Natural killer cell (primary cell): ENCODE measurements at regions not wholly inside any gene's neighbourhood (a gene's known extent, or its start where the extent isn't known, plus 50 kb on each side); places are given as distances from the start of the nearest gene placed in this dataset.

ENCODE experiments used
- ATAC-seq, 3 donors: fragments of 150-1000 bp in 2 of 3; fragments of 200-7000 bp in 1 of 3; cut with Tn5 transposase; 1 replicate in 1 of 3; 2 replicates in 2 of 3; pipeline ENCODE4 v1.10.0; 2021; ENCODE audit warnings: mild to moderate bottlenecking in 2 of 3, moderate library complexity in 2 of 3
- DNase-seq, 2 donors: peaks; one replicate each; pipeline versions ENCODE4 v3.0.0 to v3.0.0-alpha.2; 2013 to 2021; ENCODE audit warnings: mixed read lengths in 1 of 2
- H3K27ac ChIP-seq: one replicate; pipeline ENCODE4 v1.5.1; 2013; ENCODE audit warnings: mild to moderate bottlenecking, low read length
- H3K27me3 ChIP-seq: one replicate; pipeline ENCODE4 v1.6.1; 2013; ENCODE audit warnings: low read length; ENCODE audit not compliant: control insufficient read depth, insufficient read depth
- H3K36me3 ChIP-seq: one replicate; pipeline ENCODE4 v1.6.1; 2013; ENCODE audit warnings: low read length; ENCODE audit not compliant: control insufficient read depth, insufficient read depth
- H3K4me1 ChIP-seq: one replicate; pipeline ENCODE4 v1.6.1; 2013; ENCODE audit warnings: low read length; ENCODE audit not compliant: control insufficient read depth, insufficient read depth
- H3K4me3 ChIP-seq: one replicate; pipeline ENCODE4 v1.5.1; 2013; ENCODE audit warnings: low read length
- H3K9me3 ChIP-seq: one replicate; pipeline ENCODE4 v1.6.1; 2013; ENCODE audit warnings: low read length; ENCODE audit not compliant: control insufficient read depth, insufficient read depth
- H3K27ac Mint-ChIP-seq, 2 donors: one replicate each; pipeline ENCODE4 v1.8.0; 2022; ENCODE audit warnings: mild to moderate bottlenecking in 2 of 2, mixed read lengths in 2 of 2, moderate library complexity in 1 of 2
- H3K27me3 Mint-ChIP-seq, 2 donors: one replicate each; pipeline ENCODE4 v1.8.0; 2022; ENCODE audit warnings: low read depth in 2 of 2, mixed read lengths in 2 of 2
- H3K36me3 Mint-ChIP-seq: one replicate; pipeline ENCODE4 v1.8.0; 2022; ENCODE audit warnings: mixed read lengths
- H3K4me1 Mint-ChIP-seq, 2 donors: one replicate each; pipeline ENCODE4 v1.8.0; 2022; ENCODE audit warnings: mixed read lengths in 2 of 2
- H3K4me3 Mint-ChIP-seq: one replicate; pipeline ENCODE4 v1.8.0; 2022; ENCODE audit warnings: mild to moderate bottlenecking, moderate library complexity, mixed read lengths
- H3K9me3 Mint-ChIP-seq, 2 donors: one replicate each; pipeline ENCODE4 v1.8.0; 2022; ENCODE audit warnings: mixed read lengths in 2 of 2
- WGBS: methylation state at CpG from one replicate; pipeline ENCODE4 v1.1.7; 2013; ENCODE audit warnings: missing lambda C conversion rate; ENCODE audit not compliant: insufficient coverage; 5-methylcytosine and 5-hydroxymethylcytosine counted together
- intact Hi-C: fragments of 100-400 bp; cut with micrococcal nuclease; formaldehyde crosslinking; loops from one replicate; pipeline ENCODE4 v1.14.2; 2022
- TF ChIP-seq, protein P1 (sequence below): fragments of 200-600 bp; IDR thresholded peaks from one replicate; pipeline ENCODE4 v1.8.0; 2022; ENCODE audit warnings: antibody characterized with exemption

GRCh38 chr1:96880626-96881025 lies 159.0 kb downstream of the PTBP2 start:
- H3K4me1 ChIP-seq, result no peaks in the 10 kb centered on the region
- no peak overlapping the region for H3K4me3 Mint-ChIP-seq
- intact Hi-C loops, result no loop called here
- no peak overlapping the region for H3K4me3 ChIP-seq
- ATAC-seq, result no peak
- H3K36me3 Mint-ChIP-seq, result no peaks in the 10 kb centered on the region
- DNase-seq, result no peak
- peaks cover 5 to 10% of the 10 kb centered on the region in 2 donors for H3K9me3 Mint-ChIP-seq
- H3K36me3 ChIP-seq, result no peaks in the 10 kb centered on the region
- TF ChIP-seq, protein P1, sequence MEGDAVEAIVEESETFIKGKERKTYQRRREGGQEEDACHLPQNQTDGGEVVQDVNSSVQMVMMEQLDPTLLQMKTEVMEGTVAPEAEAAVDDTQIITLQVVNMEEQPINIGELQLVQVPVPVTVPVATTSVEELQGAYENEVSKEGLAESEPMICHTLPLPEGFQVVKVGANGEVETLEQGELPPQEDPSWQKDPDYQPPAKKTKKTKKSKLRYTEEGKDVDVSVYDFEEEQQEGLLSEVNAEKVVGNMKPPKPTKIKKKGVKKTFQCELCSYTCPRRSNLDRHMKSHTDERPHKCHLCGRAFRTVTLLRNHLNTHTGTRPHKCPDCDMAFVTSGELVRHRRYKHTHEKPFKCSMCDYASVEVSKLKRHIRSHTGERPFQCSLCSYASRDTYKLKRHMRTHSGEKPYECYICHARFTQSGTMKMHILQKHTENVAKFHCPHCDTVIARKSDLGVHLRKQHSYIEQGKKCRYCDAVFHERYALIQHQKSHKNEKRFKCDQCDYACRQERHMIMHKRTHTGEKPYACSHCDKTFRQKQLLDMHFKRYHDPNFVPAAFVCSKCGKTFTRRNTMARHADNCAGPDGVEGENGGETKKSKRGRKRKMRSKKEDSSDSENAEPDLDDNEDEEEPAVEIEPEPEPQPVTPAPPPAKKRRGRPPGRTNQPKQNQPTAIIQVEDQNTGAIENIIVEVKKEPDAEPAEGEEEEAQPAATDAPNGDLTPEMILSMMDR, result no peak
- H3K4me1 Mint-ChIP-seq, result no peaks in the 10 kb centered on the region
- H3K27ac Mint-ChIP-seq, result no peak overlapping the region
- H3K9me3 ChIP-seq, result no peaks in the 10 kb centered on the region
- no peaks in the 10 kb centered on the region for H3K27me3 ChIP-seq
- no peaks in the 10 kb centered on the region for H3K27me3 Mint-ChIP-seq
- H3K27ac ChIP-seq, result no peak overlapping the region

DNA sequence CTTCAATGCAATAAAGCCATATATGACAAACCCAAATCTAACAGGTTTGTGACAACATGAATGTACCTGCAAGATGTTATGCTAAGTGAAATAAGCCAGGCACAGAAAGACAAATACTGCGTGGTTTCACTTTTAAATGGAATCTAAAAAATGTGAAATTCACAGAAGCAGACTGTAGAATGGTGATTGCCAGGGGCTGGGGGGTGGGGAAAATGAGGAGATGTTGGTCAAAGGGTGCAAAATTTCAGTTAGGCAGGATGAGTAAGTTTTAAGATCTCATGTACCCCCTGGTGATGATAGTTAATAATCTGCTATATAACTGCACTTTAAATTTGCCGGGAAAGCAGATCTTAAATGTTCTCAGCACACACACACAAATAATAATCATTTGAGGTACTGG lies 160.5 kb downstream of the PTBP2 start:
- no peak for ATAC-seq
- no peaks in the 10 kb centered on the region for H3K4me1 Mint-ChIP-seq
- peaks cover 8 to 14% of the 10 kb centered on the region in 2 donors for H3K9me3 Mint-ChIP-seq

DNA sequence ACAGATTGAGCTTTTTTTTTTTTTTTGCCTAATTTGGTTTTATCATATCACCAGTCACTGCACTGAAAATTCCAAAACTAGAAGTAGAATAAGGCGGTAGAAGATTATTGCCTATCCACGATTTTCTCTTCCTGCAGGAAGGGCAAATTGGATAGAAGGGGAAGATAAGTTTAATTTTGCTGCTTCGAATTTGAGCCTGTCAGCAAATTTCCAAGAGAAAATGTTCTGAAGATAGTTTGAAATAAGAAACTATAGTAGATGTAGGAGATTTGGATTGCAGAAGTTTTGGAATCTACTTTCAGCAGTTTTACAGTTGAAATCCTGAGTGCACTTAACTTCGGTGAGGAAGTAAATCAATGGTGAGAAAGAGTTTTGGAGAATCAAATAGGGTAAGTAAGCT lies 164.9 kb downstream of the PTBP2 start:
- H3K9me3 Mint-ChIP-seq, result peaks cover 7 to 8% of the 10 kb centered on the region in 2 donors

More for the DNA sequence above, 160.5 kb downstream of the PTBP2 start:
- Mint-ChIP-seq H3K36me3 (no peaks in the 10 kb centered on the region), H3K27ac (no peak overlapping the region), H3K4me3 (no peak overlapping the region), H3K27me3 (no peaks in the 10 kb centered on the region)
- no peak for DNase-seq
- no peaks in the 10 kb centered on the region for H3K36me3 ChIP-seq
- no peaks in the 10 kb centered on the region for H3K9me3 ChIP-seq
- no peaks in the 10 kb centered on the region for H3K4me1 ChIP-seq
- intact Hi-C loops, result no loop called here
- TF ChIP-seq, protein P1, result no peak
- H3K27ac ChIP-seq, result no peak overlapping the region
- WGBS, result 85% methylated on average over 1 of the region's 2 CpGs
- no peak overlapping the region for H3K4me3 ChIP-seq
- H3K27me3 ChIP-seq, result no peaks in the 10 kb centered on the region

GRCh38 chr1:96887501-96887900 lies 165.9 kb downstream of the PTBP2 start:
- Mint-ChIP-seq H3K27ac (no peak overlapping the region), H3K4me3 (no peak overlapping the region), H3K27me3 (no peaks in the 10 kb centered on the region), H3K9me3 (peaks cover 9 to 12% of the 10 kb centered on the region in 2 donors), H3K4me1 (no peaks in the 10 kb centered on the region), H3K36me3 (no peaks in the 10 kb centered on the region)
- H3K9me3 ChIP-seq, result no peaks in the 10 kb centered on the region
- intact Hi-C loops, result no loop called here
- ATAC-seq, result no peak
- no peaks in the 10 kb centered on the region for H3K27me3 ChIP-seq
- no peaks in the 10 kb centered on the region for H3K36me3 ChIP-seq
- H3K27ac ChIP-seq, result no peak overlapping the region
- WGBS, result no CpG with 5 or more reads among the region's 1 CpG
- H3K4me1 ChIP-seq, result no peaks in the 10 kb centered on the region
- no peak overlapping the region for H3K4me3 ChIP-seq
- no peak for DNase-seq
- TF ChIP-seq, protein P1, result no peak

More for the DNA sequence above, 164.9 kb downstream of the PTBP2 start:
- Mint-ChIP-seq H3K4me1 (no peaks in the 10 kb centered on the region), H3K27ac (no peak overlapping the region), H3K36me3 (no peaks in the 10 kb centered on the region), H3K4me3 (no peak overlapping the region), H3K27me3 (no peaks in the 10 kb centered on the region)
- TF ChIP-seq, protein P1, result no peak
- Histone ChIP-seq H3K27me3 (no peaks in the 10 kb centered on the region), H3K4me1 (no peaks in the 10 kb centered on the region), H3K9me3 (no peaks in the 10 kb centered on the region), H3K27ac (no peak overlapping the region), H3K4me3 (no peak overlapping the region), H3K36me3 (no peaks in the 10 kb centered on the region)
- no peak for DNase-seq
- no peak for ATAC-seq
- WGBS, result 74% methylated on average over 4 of the region's 4 CpGs
- intact Hi-C loops, result no loop called here
